A549 (cell line): ENCODE measurements at regions not wholly inside any gene's neighbourhood (a gene's known extent, or its start where the extent isn't known, plus 50 kb on each side); places are given as distances from the start of the nearest gene placed in this dataset.

Source experiments
- POLR2A ChIP-seq: IDR thresholded peaks from 2 replicates; pipeline ENCODE4 v1.6.1; 2012; ENCODE audit warnings: mild to moderate bottlenecking, low read length
- ZC3H11A ChIP-seq: fragments of 450-650 bp; IDR thresholded peaks from 2 replicates; pipeline ENCODE4 v1.6.1; 2014; ENCODE audit warnings: antibody characterized with exemption, mild to moderate bottlenecking
- TF ChIP-seq, protein P1 (sequence below): fragments of >200 bp; sonication (Bioruptor Twin); formaldehyde crosslinking; IDR thresholded peaks from 3 replicates; pipeline ENCODE4 v1.5.1; 2016

DNA sequence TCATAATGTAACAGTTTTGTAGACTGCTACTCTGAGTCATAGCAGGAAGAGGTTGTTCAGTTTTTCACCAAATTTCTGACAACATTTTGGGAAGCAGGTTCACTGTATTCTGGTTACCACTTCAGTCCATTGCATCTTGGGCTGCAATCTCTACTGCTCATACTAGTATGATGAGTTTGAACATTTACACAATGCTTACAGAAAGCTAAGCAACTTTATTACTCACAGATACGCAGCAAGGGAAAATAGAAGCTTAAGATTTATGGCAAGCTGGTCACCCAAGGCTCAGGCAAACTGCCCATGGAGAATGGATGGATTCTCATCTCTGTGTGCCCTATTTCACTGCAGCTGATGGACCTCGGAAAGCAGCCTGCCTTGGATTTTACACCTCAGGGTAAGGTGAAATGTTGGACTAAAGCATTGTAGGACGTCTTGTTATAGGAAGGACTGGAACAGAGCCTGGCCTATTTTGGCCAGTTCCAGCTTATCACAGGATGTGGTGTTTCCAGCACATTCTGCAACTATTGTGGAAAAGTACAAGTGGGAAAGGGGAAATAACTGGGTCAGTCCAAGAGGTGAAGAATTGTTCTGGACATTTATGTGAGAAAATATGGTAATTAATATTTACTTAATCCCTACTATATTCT is 887.1 kb upstream of the AGA start:
- TF ChIP-seq, protein P1, sequence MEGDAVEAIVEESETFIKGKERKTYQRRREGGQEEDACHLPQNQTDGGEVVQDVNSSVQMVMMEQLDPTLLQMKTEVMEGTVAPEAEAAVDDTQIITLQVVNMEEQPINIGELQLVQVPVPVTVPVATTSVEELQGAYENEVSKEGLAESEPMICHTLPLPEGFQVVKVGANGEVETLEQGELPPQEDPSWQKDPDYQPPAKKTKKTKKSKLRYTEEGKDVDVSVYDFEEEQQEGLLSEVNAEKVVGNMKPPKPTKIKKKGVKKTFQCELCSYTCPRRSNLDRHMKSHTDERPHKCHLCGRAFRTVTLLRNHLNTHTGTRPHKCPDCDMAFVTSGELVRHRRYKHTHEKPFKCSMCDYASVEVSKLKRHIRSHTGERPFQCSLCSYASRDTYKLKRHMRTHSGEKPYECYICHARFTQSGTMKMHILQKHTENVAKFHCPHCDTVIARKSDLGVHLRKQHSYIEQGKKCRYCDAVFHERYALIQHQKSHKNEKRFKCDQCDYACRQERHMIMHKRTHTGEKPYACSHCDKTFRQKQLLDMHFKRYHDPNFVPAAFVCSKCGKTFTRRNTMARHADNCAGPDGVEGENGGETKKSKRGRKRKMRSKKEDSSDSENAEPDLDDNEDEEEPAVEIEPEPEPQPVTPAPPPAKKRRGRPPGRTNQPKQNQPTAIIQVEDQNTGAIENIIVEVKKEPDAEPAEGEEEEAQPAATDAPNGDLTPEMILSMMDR: no peak
- TF ChIP-seq ZC3H11A (no peak), POLR2A (no peak)
